K562 (cell line): ENCODE measurements at regions not wholly inside any gene's neighbourhood (a gene's known extent, or its start where the extent isn't known, plus 50 kb on each side); places are given as distances from the start of the nearest gene placed in this dataset.

Experiments
- ATAC-seq: fragments of 200-7000 bp; cut with Tn5 transposase; 3 replicates; pipeline ENCODE4 v1.9.1; 2020; ENCODE audit warnings: moderate library complexity
- BruUV-seq: library from RNA; stranded (reverse); fragments of 400-500 nt; replicated peaks from 2 replicates; lab custom pipeline; 2021; lab: Mats Ljungman, UMichigan
- CTCF ChIA-PET: fragments of 300-600 bp; formaldehyde crosslinking; extraction: SDS; loops from one replicate; lab custom pipeline; 2021; ENCODE audit warnings: low intra/inter-chr PET ratio; lab: Yijun Ruan, JAX
- POLR2A ChIA-PET: fragments of 300-600, 350-650 bp; sonication (Branson Sonifier 250); formaldehyde crosslinking; extraction: SDS; loops from one replicate; lab custom pipeline; 2021; ENCODE audit warnings: antibody characterized with exemption, inconsistent platforms; lab: Yijun Ruan, JAX
- DNase-seq, 4 experiments: peaks; one replicate each; pipeline versions ENCODE4 v3.0.0 to v3.0.0-alpha.2; 2011 to 2018; ENCODE audit warnings: low spot score in 3 of 4, mixed read lengths in 3 of 4; ENCODE audit errors: extremely low read depth in 1 of 4
- FAIRE-seq: peaks from 2 replicates; lab custom pipeline; 2011; peaks lifted over from hg19 to GRCh38; lab: Jason Lieb, UNC
- H2AFZ ChIP-seq: 2 replicates; pipeline ENCODE4 v1.6.0; 2011; ENCODE audit warnings: low read depth, low read length, control low read depth, inconsistent platforms
- H3K27ac ChIP-seq: fragments of 200-600 bp; 3 replicates; pipeline ENCODE4 v1.8.0; 2011; ENCODE audit warnings: low read depth, mild to moderate bottlenecking, control low read depth, inconsistent platforms, low read length, moderate library complexity, mixed read lengths; ENCODE audit errors: extremely low read depth
- H3K27me3 ChIP-seq, 2 experiments: fragments of 300-600 bp in 1 of 2; 2 replicates in 1 of 2; 3 replicates in 1 of 2; pipeline versions ENCODE4 v1.6.0 to v1.8.0; 2011; ENCODE audit warnings: inconsistent platforms in 2 of 2, low read length in 2 of 2, mild to moderate bottlenecking in 1 of 2, mixed read lengths in 1 of 2, moderate library complexity in 1 of 2; ENCODE audit not compliant: control insufficient read depth in 2 of 2, insufficient read depth in 2 of 2
- H3K36me3 ChIP-seq: fragments of 300-600 bp; 3 replicates; pipeline ENCODE4 v1.8.0; 2011; ENCODE audit warnings: mild to moderate bottlenecking, low read length, inconsistent platforms; ENCODE audit not compliant: control insufficient read depth, insufficient read depth
- H3K4me1 ChIP-seq, 2 experiments: fragments of 200-600 bp in 1 of 2; replicated peaks in 1 of 2; 2 replicates in 1 of 2; 3 replicates in 1 of 2; pipeline versions ENCODE4 v1.5.1 to v1.8.0; 2011; ENCODE audit warnings: inconsistent platforms in 2 of 2, low read length in 2 of 2, mild to moderate bottlenecking in 1 of 2, mixed read lengths in 1 of 2, moderate library complexity in 1 of 2; ENCODE audit not compliant: control insufficient read depth in 2 of 2, insufficient read depth in 2 of 2
- H3K4me2 ChIP-seq: 2 replicates; pipeline ENCODE4 v1.6.1; 2011; ENCODE audit warnings: low read length, control low read depth, inconsistent platforms, mixed read lengths; ENCODE audit not compliant: insufficient read depth
- H3K4me3 ChIP-seq: fragments of 200-600 bp; sonication (generic), shearing (Covaris generic); 2 replicates; pipeline ENCODE4 v1.5.1; 2016; ENCODE audit warnings: control low read depth, inconsistent platforms
- H3K79me2 ChIP-seq: fragments of 200-600 bp; 3 replicates; pipeline ENCODE4 v1.8.0; 2011; ENCODE audit warnings: low read length, inconsistent platforms; ENCODE audit not compliant: control insufficient read depth, insufficient read depth
- H3K9ac ChIP-seq, 2 experiments: 2 replicates each; pipeline versions ENCODE4 v1.6.0 to v1.6.1; 2011; ENCODE audit warnings: low read depth in 2 of 2, low read length in 2 of 2, control low read depth in 1 of 2, inconsistent platforms in 1 of 2, mild to moderate bottlenecking in 1 of 2, mixed read lengths in 1 of 2; ENCODE audit not compliant: insufficient read depth in 1 of 2
- H3K9me1 ChIP-seq: one replicate; pipeline ENCODE4 v1.6.0; 2011; ENCODE audit warnings: inconsistent platforms, mild to moderate bottlenecking, low read length, moderate library complexity; ENCODE audit not compliant: control insufficient read depth, insufficient read depth
- H3K9me3 ChIP-seq: replicated peaks from 2 replicates; pipeline ENCODE4 v1.5.1; 2011; ENCODE audit warnings: low read depth, low read length, inconsistent platforms; ENCODE audit not compliant: control insufficient read depth, insufficient read depth
- H4K20me1 ChIP-seq: replicated peaks from 2 replicates; pipeline ENCODE4 v1.6.1; 2011; ENCODE audit warnings: low read length, inconsistent platforms, mixed read lengths; ENCODE audit not compliant: control insufficient read depth, insufficient read depth
- BRD4 ChIP-seq: fragments of 200-600 bp; sonication (generic); IDR thresholded peaks from 2 replicates; pipeline ENCODE4 v1.6.1; 2017; ENCODE audit warnings: inconsistent platforms
- CLOCK ChIP-seq: fragments of 250-450 bp; sonication (Bioruptor Pico); IDR thresholded peaks from 2 replicates; pipeline ENCODE4 v1.4.0; 2020; ENCODE audit warnings: mild to moderate bottlenecking, moderate library complexity, borderline replicate concordance
- NCOA2 ChIP-seq, 2 experiments: fragments of 450-650 bp; IDR thresholded peaks; 2 replicates each; pipeline ENCODE4 v1.6.1; 2018; ENCODE audit warnings: mild to moderate bottlenecking in 2 of 2, moderate library complexity in 1 of 2; ENCODE audit not compliant: partially characterized antibody in 2 of 2
- ZNF444 ChIP-seq: fragments of 250-450 bp; sonication (Bioruptor Pico); IDR thresholded peaks from 2 replicates; pipeline ENCODE4 v1.4.0; 2020; ENCODE audit warnings: mild to moderate bottlenecking, moderate library complexity
- WGBS: fragments of 100-300 bp; shearing (Covaris generic); methylation state at CpG from one replicate; pipeline ENCODE4 v1.1.6; 2016; ENCODE audit warnings: low coverage, mixed read lengths; ENCODE audit not compliant: insufficient coverage; ENCODE audit errors: missing lambda C conversion rate; 5-methylcytosine and 5-hydroxymethylcytosine counted together
- in situ Hi-C: fragments of 300-500 bp; cut with MboI; formaldehyde crosslinking; loops from 4 replicates; pipeline ENCODE4 v1.15.0; 2018; ENCODE audit warnings: inconsistent platforms, mixed read lengths
- intact Hi-C: fragments of 100-400 bp; cut with micrococcal nuclease; formaldehyde crosslinking; loops from 2 replicates; pipeline ENCODE4 v1.14.2; 2022

GRCh38 chr9:118362596-118362995 lies 658.4 kb downstream of the TLR4 start:
- no peaks in the 10 kb centered on the region for H3K9me3 ChIP-seq
- H3K9me1 ChIP-seq: no peaks in the 10 kb centered on the region
- in situ Hi-C loops (no loop called here), intact Hi-C loops (no loop called here)
- H3K4me3 ChIP-seq: no peak overlapping the region
- H3K27me3 ChIP-seq: no peaks in the 10 kb centered on the region
- H3K4me2 ChIP-seq: no peak overlapping the region
- DNase-seq: no peak
- BruUV-seq: no TSS peak
- no peaks in the 10 kb centered on the region for H3K36me3 ChIP-seq
- 2% methylated on average over 3 of the region's 3 CpGs for WGBS
- no peak overlapping the region for H3K9ac ChIP-seq
- no peak for ATAC-seq
- H3K79me2 ChIP-seq: no peaks in the 10 kb centered on the region
- ChIA-PET POLR2A (no interaction called here), CTCF (no interaction called here)
- TF ChIP-seq NCOA2 (IDR thresholded peaks at IDR 0.05; ENCODE audit: partially characterized antibody in 2 of 2) (no peak), CLOCK (CRISPR knock-in tag) (no peak), BRD4 (no peak), ZNF444 (CRISPR knock-in tag) (no peak)
- no peak overlapping the region for H2AFZ ChIP-seq
- no peak overlapping the region for H3K27ac ChIP-seq
- FAIRE-seq: no peak
- no peaks in the 10 kb centered on the region for H4K20me1 ChIP-seq
- no peaks in the 10 kb centered on the region for H3K4me1 ChIP-seq
